T47D (cell line): ENCODE measurements at regions not wholly inside any gene's neighbourhood (a gene's known extent, or its start where the extent isn't known, plus 50 kb on each side); places are given as distances from the start of the nearest gene placed in this dataset.

Experiments used
- DNase-seq, 2 experiments: peaks; one replicate each; pipeline versions ENCODE4 v3.0.0 to v3.0.0-alpha.2; 2011 to 2012; ENCODE audit warnings: low read depth in 1 of 2, low spot score in 1 of 2
- JUND ChIP-seq: IDR thresholded peaks from 2 replicates; pipeline ENCODE4 v1.6.1; 2012; ENCODE audit warnings: low read depth
- in situ Hi-C: cut with HindIII; loops from 2 replicates; pipeline ENCODE4 v1.10.0; 2016; ENCODE audit warnings: low sequenced_read_pairs, low pct_unique_long_range_greater_than_20kb

- in situ Hi-C loops = no loop called here
- TF ChIP-seq JUND = no peak
These were observed 558.7 kb downstream of the SPRY1 start for GRCh38 chr4:123955167-123955800.

GRCh38 chr4:123956204-123956603 is 559.6 kb downstream of the SPRY1 start:
- in situ Hi-C loops = no loop called here
- no peak for DNase-seq
- no peak for TF ChIP-seq JUND

More at GRCh38 chr4:123955167-123955800, 558.7 kb downstream of the SPRY1 start:
- DNase-seq = no peak

GRCh38 chr4:123966990-123967769 is 570.6 kb downstream of the SPRY1 start:
- no peak for DNase-seq
- in situ Hi-C loops = no loop called here
- no peak for TF ChIP-seq JUND

GRCh38 chr4:123972031-123972430 is 575.4 kb downstream of the SPRY1 start:
- DNase-seq = no peak
- in situ Hi-C loops = no loop called here
- no peak for TF ChIP-seq JUND

GRCh38 chr4:123974386-123975149 is 578.0 kb downstream of the SPRY1 start:
- no peak for DNase-seq
- no peak for TF ChIP-seq JUND
- in situ Hi-C loops = no loop called here

- no peak for TF ChIP-seq JUND
- no peak for DNase-seq
- in situ Hi-C loops = no loop called here
These were observed 579.7 kb downstream of the SPRY1 start for GRCh38 chr4:123976285-123976684.

GRCh38 chr4:123976819-123977218 is 580.2 kb downstream of the SPRY1 start:
- in situ Hi-C loops = no loop called here
- TF ChIP-seq JUND = no peak
- DNase-seq = no peak

- TF ChIP-seq JUND = no peak
- DNase-seq = no peak
- in situ Hi-C loops = no loop called here
These were observed 581.1 kb downstream of the SPRY1 start for GRCh38 chr4:123977641-123978081.

GRCh38 chr4:123978637-123979036 is 582.0 kb downstream of the SPRY1 start:
- in situ Hi-C loops = no loop called here
- DNase-seq = no peak
- no peak for TF ChIP-seq JUND

- in situ Hi-C loops = no loop called here
- TF ChIP-seq JUND = no peak
These were observed 584.2 kb downstream of the SPRY1 start for GRCh38 chr4:123980736-123981300.

GRCh38 chr4:123984886-123985285 is 588.3 kb downstream of the SPRY1 start:
- no peak for DNase-seq
- in situ Hi-C loops = no loop called here
- no peak for TF ChIP-seq JUND

More at GRCh38 chr4:123980736-123981300, 584.2 kb downstream of the SPRY1 start:
- DNase-seq = no peak

- in situ Hi-C loops = no loop called here
- no peak for TF ChIP-seq JUND
- DNase-seq = no peak
These were observed 589.7 kb downstream of the SPRY1 start for GRCh38 chr4:123986268-123986798.
